GM23338 (cell line): ENCODE measurements at regions not wholly inside any gene's neighbourhood (a gene's known extent, or its start where the extent isn't known, plus 50 kb on each side); places are given as distances from the start of the nearest gene placed in this dataset.

Experiments
- ATAC-seq: fragments of 200-7000 bp; cut with Tn5 transposase; 3 replicates; pipeline ENCODE4 v1.9.1; 2020
- DNase-seq: peaks from one replicate; pipeline ENCODE4 v3.0.0-alpha.2; 2015; ENCODE audit warnings: low spot score
- H2AFZ ChIP-seq: fragments of 200-600 bp; sonication (generic); 2 replicates; pipeline ENCODE4 v1.8.0; 2016; ENCODE audit warnings: antibody characterized with exemption, mild to moderate bottlenecking, moderate library complexity
- H3F3A ChIP-seq: fragments of 200-600 bp; sonication (generic); replicated peaks from 2 replicates; pipeline ENCODE4 v1.8.0; 2017; ENCODE audit warnings: antibody characterized with exemption, mixed run types, low read depth
- H3K27ac ChIP-seq: fragments of 200-600 bp; sonication (generic); 2 replicates; pipeline ENCODE4 v1.6.1; 2016; ENCODE audit warnings: low read depth
- H3K27me3 ChIP-seq: fragments of 200-600 bp; sonication (generic); 2 replicates; pipeline ENCODE4 v1.8.0; 2016; ENCODE audit warnings: mild to moderate bottlenecking, mixed run types, moderate library complexity; ENCODE audit not compliant: insufficient read depth
- H3K36me3 ChIP-seq: fragments of 200-600 bp; sonication (generic); 2 replicates; pipeline ENCODE4 v1.8.0; 2016; ENCODE audit warnings: mild to moderate bottlenecking; ENCODE audit not compliant: insufficient read depth
- H3K4me1 ChIP-seq: fragments of 200-600 bp; sonication (generic); 2 replicates; pipeline ENCODE4 v1.8.0; 2016; ENCODE audit warnings: mild to moderate bottlenecking, moderate library complexity; ENCODE audit not compliant: insufficient read depth
- H3K4me2 ChIP-seq: fragments of 200-600 bp; sonication (generic); 2 replicates; pipeline ENCODE4 v1.7.1; 2017; ENCODE audit warnings: mixed run types
- H3K4me3 ChIP-seq: fragments of 200-600 bp; sonication (generic); 2 replicates; pipeline ENCODE4 v1.6.1; 2016; ENCODE audit warnings: mixed run types
- H3K79me2 ChIP-seq: fragments of 200-600 bp; sonication (generic); replicated peaks from 2 replicates; pipeline ENCODE4 v1.8.0; 2017; ENCODE audit warnings: mild to moderate bottlenecking; ENCODE audit not compliant: insufficient read depth
- H3K9me2 ChIP-seq: fragments of 200-600 bp; sonication (generic); 2 replicates; pipeline ENCODE4 v1.8.0; 2017; ENCODE audit not compliant: insufficient read depth
- H4K20me1 ChIP-seq: fragments of 200-600 bp; sonication (generic); replicated peaks from 2 replicates; pipeline ENCODE4 v1.8.0; 2017; ENCODE audit warnings: mild to moderate bottlenecking; ENCODE audit not compliant: insufficient read depth
- H3K27ac Mint-ChIP-seq: 2 replicates; pipeline ENCODE4 v1.8.0; 2020; ENCODE audit warnings: inconsistent platforms, mild to moderate bottlenecking, moderate library complexity, mixed read lengths
- H3K27me3 Mint-ChIP-seq: 3 replicates; pipeline ENCODE4 v1.8.0; 2022; ENCODE audit warnings: low read depth, mild to moderate bottlenecking, moderate library complexity, mixed read lengths, inconsistent platforms; ENCODE audit not compliant: insufficient read depth, poor library complexity
- H3K36me3 Mint-ChIP-seq: 3 replicates; pipeline ENCODE4 v1.8.0; 2021; ENCODE audit warnings: low read depth, mild to moderate bottlenecking, inconsistent platforms, moderate library complexity, mixed read lengths
- H3K4me1 Mint-ChIP-seq: 3 replicates; pipeline ENCODE4 v1.8.0; 2020; ENCODE audit warnings: mild to moderate bottlenecking, inconsistent platforms, mixed read lengths
- H3K4me3 Mint-ChIP-seq: 3 replicates; pipeline ENCODE4 v1.8.0; 2021; ENCODE audit warnings: moderate library complexity, mild to moderate bottlenecking, inconsistent platforms, mixed read lengths
- H3K9me3 Mint-ChIP-seq: 3 replicates; pipeline ENCODE4 v1.8.0; 2020; ENCODE audit warnings: moderate library complexity, mild to moderate bottlenecking, inconsistent platforms, mixed read lengths
- CTCF ChIP-seq, 2 experiments: fragments of 200-600 bp in 1 of 2; sonication (generic) in 1 of 2; conservative IDR thresholded peaks; 2 replicates each; pipeline versions ENCODE4 v1.5.1 to v1.6.1; 2016 to 2017; ENCODE audit warnings: antibody characterized with exemption in 2 of 2, low read depth in 2 of 2, mild to moderate bottlenecking in 2 of 2, moderate library complexity in 1 of 2
- ETS1 ChIP-seq: IDR thresholded peaks from 2 replicates; pipeline ENCODE4 v1.6.1; 2016; ENCODE audit warnings: antibody characterized with exemption
- REST ChIP-seq: IDR thresholded peaks from one replicate; pipeline ENCODE4 v1.6.1; 2018; ENCODE audit warnings: antibody characterized with exemption; ENCODE audit not compliant: unreplicated experiment
- ZNF114 ChIP-seq: fragments of 250-450 bp; sonication (Bioruptor Pico); IDR thresholded peaks from 2 replicates; pipeline ENCODE4 v1.5.0; 2020; ENCODE audit warnings: mild to moderate bottlenecking, moderate library complexity
- ZNF331 ChIP-seq: fragments of 250-450 bp; sonication (Bioruptor Pico); IDR thresholded peaks from 2 replicates; pipeline ENCODE4 v1.5.0; 2020; ENCODE audit warnings: low read depth, mild to moderate bottlenecking, moderate library complexity

GRCh38 chr14:25833341-25834126 lies 764.3 kb downstream of the NOVA1 start:
- H3K27me3 Mint-ChIP-seq = no peaks in the 10 kb centered on the region
- Histone ChIP-seq H3K36me3 (no peaks in the 10 kb centered on the region), H2AFZ (no peak overlapping the region), H3K79me2 (no peaks in the 10 kb centered on the region), H3K9me2 (no peaks in the 10 kb centered on the region), H3F3A (no peaks in the 10 kb centered on the region), H3K4me2 (no peak overlapping the region), H3K4me1 (no peaks in the 10 kb centered on the region), H4K20me1 (no peaks in the 10 kb centered on the region), H3K27ac (no peak overlapping the region), H3K27me3 (no peaks in the 10 kb centered on the region), H3K4me3 (no peak overlapping the region)
- peaks cover 10% of the 10 kb centered on the region; the same call in 2 of the 3 replicates for H3K4me1 Mint-ChIP-seq
- ATAC-seq (peak; percentile 84), DNase-seq (peak; percentile 74)
- H3K27ac Mint-ChIP-seq = no peak overlapping the region
- H3K36me3 Mint-ChIP-seq = no peaks in the 10 kb centered on the region
- TF ChIP-seq ZNF331 = no peak
- no peak for TF ChIP-seq ETS1
- peak; percentile 79 to 91 for TF ChIP-seq CTCF (conservative IDR thresholded peaks at IDR 0.05; ENCODE audit: low read depth in 2 of 2)
- H3K9me3 Mint-ChIP-seq = no peaks in the 10 kb centered on the region
- no peak overlapping the region for H3K4me3 Mint-ChIP-seq

GRCh38 chr14:25832585-25832984 lies 765.2 kb downstream of the NOVA1 start:
- Mint-ChIP-seq H3K27ac (no peak overlapping the region; the same call in 1 of the 2 replicates), H3K4me3 (no peak overlapping the region), H3K27me3 (no peaks in the 10 kb centered on the region), H3K36me3 (no peaks in the 10 kb centered on the region), H3K9me3 (no peaks in the 10 kb centered on the region), H3K4me1 (peaks cover 10% of the 10 kb centered on the region; the same call in 2 of the 3 replicates)
- Histone ChIP-seq H4K20me1 (no peaks in the 10 kb centered on the region), H3K36me3 (no peaks in the 10 kb centered on the region), H3K4me2 (no peak overlapping the region), H3K4me1 (no peaks in the 10 kb centered on the region), H3K9me2 (no peaks in the 10 kb centered on the region), H3K79me2 (no peaks in the 10 kb centered on the region), H3F3A (no peaks in the 10 kb centered on the region), H3K27me3 (no peaks in the 10 kb centered on the region), H3K4me3 (no peak overlapping the region), H3K27ac (no peak overlapping the region), H2AFZ (peak overlapping the region; percentile 52; the same call in 1 of the 2 replicates)
- ATAC-seq (no peak), DNase-seq (no peak)
- TF ChIP-seq CTCF (conservative IDR thresholded peaks at IDR 0.05; ENCODE audit: low read depth in 2 of 2) (no peak), ETS1 (no peak), REST (no peak), ZNF114 (no peak), ZNF331 (no peak)
